HepG2 (cell line): ENCODE measurements at regions not wholly inside any gene's neighbourhood (a gene's known extent, or its start where the extent isn't known, plus 50 kb on each side); places are given as distances from the start of the nearest gene placed in this dataset.

Experiments used
- JDP2 ChIP-seq: sonication (generic); formaldehyde crosslinking; IDR thresholded peaks from 2 replicates; pipeline ENCODE4 v1.8.1; 2022; ENCODE audit warnings: missing genetic modification reagents, borderline replicate concordance
- MAX ChIP-seq: IDR thresholded peaks from 2 replicates; pipeline ENCODE4 v1.6.1; 2012; ENCODE audit warnings: inconsistent platforms
- NFIC ChIP-seq: IDR thresholded peaks from 2 replicates; pipeline ENCODE4 v1.6.1; 2012; ENCODE audit warnings: mild to moderate bottlenecking, low read length, inconsistent platforms
- POLR2AphosphoS2 ChIP-seq: IDR thresholded peaks from 2 replicates; pipeline ENCODE4 v1.6.1; 2011; ENCODE audit warnings: low read depth, low read length, improper control_type of control experiment
- TCF7 ChIP-seq: sonication (generic); IDR thresholded peaks from 2 replicates; pipeline ENCODE4 v1.6.1; 2016; ENCODE audit warnings: antibody characterized with exemption, low read depth

GRCh38 chr9:97781902-97782301 lies 71.1 kb upstream of the FOXE1 start:
- TF ChIP-seq POLR2AphosphoS2 (no peak), NFIC (no peak), MAX (no peak), JDP2 (CRISPR knock-in tag) (no peak), TCF7 (no peak)
